ENCODE measurements at regions not wholly inside any gene's neighbourhood (a gene's known extent, or its start where the extent isn't known, plus 50 kb on each side); places are given as distances from the start of the nearest gene placed in this dataset.

DNA sequence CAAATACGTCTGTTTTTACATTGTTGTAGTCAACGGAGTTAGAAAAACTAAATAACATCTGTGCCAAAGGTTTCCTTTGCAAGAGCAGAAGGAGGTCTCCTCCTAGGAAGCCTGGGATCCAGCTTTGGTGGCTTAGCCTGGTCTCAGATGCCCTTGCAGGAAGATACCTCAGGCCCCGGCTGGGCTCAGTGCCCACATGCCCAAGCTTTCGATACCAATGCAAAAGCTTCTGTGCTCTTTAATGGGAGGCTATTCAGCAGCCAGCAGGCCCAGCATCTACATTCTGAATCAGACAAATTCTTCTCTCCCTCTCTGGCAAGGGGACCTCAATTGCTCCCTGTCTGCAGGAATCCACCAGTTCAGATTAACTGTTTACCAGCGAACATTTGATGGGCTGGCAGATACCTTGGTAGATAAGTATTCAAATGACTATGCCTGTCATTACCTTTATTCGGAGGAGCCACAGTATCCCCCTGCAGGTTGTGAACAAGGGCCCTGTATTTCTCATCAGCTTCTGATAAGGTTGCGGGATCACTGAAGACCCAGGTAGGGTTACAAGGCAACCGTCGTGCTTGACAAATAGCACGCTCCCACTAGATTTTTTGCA, 180.1 kb upstream of the KBTBD8 start:
- Histone ChIP-seq H3K27ac (ENCODE audit: low read length) (no peak overlapping the region), H3K9me2 (replicated peaks; ENCODE audit: insufficient read depth, low read length) (no peaks in the 10 kb centered on the region), H3K9ac (ENCODE audit: low read length) (no peak overlapping the region), H3K79me2 (ENCODE audit: low read length) (no peaks in the 10 kb centered on the region), H3K4me3 (ENCODE audit: low read length) (no peak overlapping the region), H3K27me3 (replicated peaks; ENCODE audit: insufficient read depth, low read length) (no peaks in the 10 kb centered on the region), H4K20me1 (ENCODE audit: insufficient read depth, low read length) (no peaks in the 10 kb centered on the region), H3F3A (ENCODE audit: insufficient read depth, low read length) (no peaks in the 10 kb centered on the region), H3K4me1 (ENCODE audit: low read length) (no peaks in the 10 kb centered on the region), H3K4me2 (ENCODE audit: low read depth, low read length) (no peak overlapping the region), H2AFZ (ENCODE audit: low read length) (no peak overlapping the region), H3K9me3 (replicated peaks; ENCODE audit: insufficient read depth, low read length) (no peaks in the 10 kb centered on the region), H3K36me3 (replicated peaks; ENCODE audit: insufficient read depth, low read length) (no peaks in the 10 kb centered on the region)
- no peak for TF ChIP-seq EZH2phosphoT487 (IDR thresholded peaks at IDR 0.05; ENCODE audit: low read length)
- TF ChIP-seq EZH2 (optimal IDR thresholded peaks at IDR 0.05; ENCODE audit: low read depth, low read length), result no peak
- TF ChIP-seq, protein P1, sequence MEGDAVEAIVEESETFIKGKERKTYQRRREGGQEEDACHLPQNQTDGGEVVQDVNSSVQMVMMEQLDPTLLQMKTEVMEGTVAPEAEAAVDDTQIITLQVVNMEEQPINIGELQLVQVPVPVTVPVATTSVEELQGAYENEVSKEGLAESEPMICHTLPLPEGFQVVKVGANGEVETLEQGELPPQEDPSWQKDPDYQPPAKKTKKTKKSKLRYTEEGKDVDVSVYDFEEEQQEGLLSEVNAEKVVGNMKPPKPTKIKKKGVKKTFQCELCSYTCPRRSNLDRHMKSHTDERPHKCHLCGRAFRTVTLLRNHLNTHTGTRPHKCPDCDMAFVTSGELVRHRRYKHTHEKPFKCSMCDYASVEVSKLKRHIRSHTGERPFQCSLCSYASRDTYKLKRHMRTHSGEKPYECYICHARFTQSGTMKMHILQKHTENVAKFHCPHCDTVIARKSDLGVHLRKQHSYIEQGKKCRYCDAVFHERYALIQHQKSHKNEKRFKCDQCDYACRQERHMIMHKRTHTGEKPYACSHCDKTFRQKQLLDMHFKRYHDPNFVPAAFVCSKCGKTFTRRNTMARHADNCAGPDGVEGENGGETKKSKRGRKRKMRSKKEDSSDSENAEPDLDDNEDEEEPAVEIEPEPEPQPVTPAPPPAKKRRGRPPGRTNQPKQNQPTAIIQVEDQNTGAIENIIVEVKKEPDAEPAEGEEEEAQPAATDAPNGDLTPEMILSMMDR (IDR thresholded peaks at IDR 0.05; ENCODE audit: low read length), result no peak
- DNase-seq, result no peak

DNA sequence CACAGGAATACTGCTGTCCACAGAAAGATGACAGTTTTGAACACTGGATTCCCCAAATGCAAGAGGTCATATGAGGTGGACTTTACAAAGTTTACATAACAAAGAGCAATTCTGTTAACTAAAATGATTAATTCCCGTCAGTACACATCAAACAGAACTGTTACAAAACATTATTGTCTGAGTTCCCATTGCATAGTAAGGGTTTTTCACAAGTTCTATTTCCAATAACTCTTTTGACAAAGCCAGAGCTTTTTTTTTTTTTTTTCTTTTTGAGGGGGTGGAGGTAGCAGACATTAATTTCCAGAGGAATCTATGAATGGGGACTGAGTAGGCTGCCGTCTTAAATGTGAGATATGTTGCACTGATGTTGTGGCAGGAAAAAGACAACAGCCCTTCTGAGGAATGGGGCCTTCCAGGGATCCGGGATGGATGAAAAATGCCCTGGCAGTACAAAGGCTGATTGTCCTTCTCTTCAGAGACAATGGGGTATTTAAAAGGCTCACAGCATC, 178.1 kb upstream of the KBTBD8 start:
- H3K4me2 ChIP-seq (ENCODE audit: low read depth, low read length), result no peak overlapping the region
- H4K20me1 ChIP-seq (ENCODE audit: insufficient read depth, low read length), result no peaks in the 10 kb centered on the region
- no peak for TF ChIP-seq EZH2 (optimal IDR thresholded peaks at IDR 0.05; ENCODE audit: low read depth, low read length)
- no peak for TF ChIP-seq EZH2phosphoT487 (IDR thresholded peaks at IDR 0.05; ENCODE audit: low read length)
- TF ChIP-seq, protein P1 (IDR thresholded peaks at IDR 0.05; ENCODE audit: low read length), result no peak
- no peak overlapping the region for H3K27ac ChIP-seq (ENCODE audit: low read length)
- no peaks in the 10 kb centered on the region for H3K36me3 ChIP-seq (replicated peaks; ENCODE audit: insufficient read depth, low read length)
- no peaks in the 10 kb centered on the region for H3K79me2 ChIP-seq (ENCODE audit: low read length)
- no peak for DNase-seq
- H3K27me3 ChIP-seq (replicated peaks; ENCODE audit: insufficient read depth, low read length), result no peaks in the 10 kb centered on the region
- no peak overlapping the region for H2AFZ ChIP-seq (ENCODE audit: low read length)
- no peak overlapping the region for H3K9ac ChIP-seq (ENCODE audit: low read length)
- H3K4me1 ChIP-seq (ENCODE audit: low read length), result no peaks in the 10 kb centered on the region
- H3K9me2 ChIP-seq (replicated peaks; ENCODE audit: insufficient read depth, low read length), result no peaks in the 10 kb centered on the region
- H3K4me3 ChIP-seq (ENCODE audit: low read length), result no peak overlapping the region
- no peaks in the 10 kb centered on the region for H3K9me3 ChIP-seq (replicated peaks; ENCODE audit: insufficient read depth, low read length)
- no peaks in the 10 kb centered on the region for H3F3A ChIP-seq (ENCODE audit: insufficient read depth, low read length)

GRCh38 chr3:66822186-66823008, 175.7 kb upstream of the KBTBD8 start:
- H4K20me1 ChIP-seq (ENCODE audit: insufficient read depth, low read length), result no peaks in the 10 kb centered on the region
- no peaks in the 10 kb centered on the region for H3K4me1 ChIP-seq (ENCODE audit: low read length)
- no peak overlapping the region for H3K4me3 ChIP-seq (ENCODE audit: low read length)
- no peaks in the 10 kb centered on the region for H3K27me3 ChIP-seq (replicated peaks; ENCODE audit: insufficient read depth, low read length)
- no peaks in the 10 kb centered on the region for H3K9me3 ChIP-seq (replicated peaks; ENCODE audit: insufficient read depth, low read length)
- TF ChIP-seq, protein P1 (IDR thresholded peaks at IDR 0.05; ENCODE audit: low read length), result peak; percentile 89
- no peak for TF ChIP-seq EZH2phosphoT487 (IDR thresholded peaks at IDR 0.05; ENCODE audit: low read length)
- H3K9ac ChIP-seq (ENCODE audit: low read length), result no peak overlapping the region
- no peak overlapping the region for H3K27ac ChIP-seq (ENCODE audit: low read length)
- H3K36me3 ChIP-seq (replicated peaks; ENCODE audit: insufficient read depth, low read length), result no peaks in the 10 kb centered on the region
- DNase-seq, result peak; percentile 78
- peak overlapping the region; percentile 16; the same call in 1 of the 2 replicates for H2AFZ ChIP-seq (ENCODE audit: low read length)
- H3F3A ChIP-seq (ENCODE audit: insufficient read depth, low read length), result no peaks in the 10 kb centered on the region
- H3K4me2 ChIP-seq (ENCODE audit: low read depth, low read length), result no peak overlapping the region
- no peaks in the 10 kb centered on the region for H3K9me2 ChIP-seq (replicated peaks; ENCODE audit: insufficient read depth, low read length)
- no peaks in the 10 kb centered on the region for H3K79me2 ChIP-seq (ENCODE audit: low read length)
